ENCODE measurements at regions not wholly inside any gene's neighbourhood (a gene's known extent, or its start where the extent isn't known, plus 50 kb on each side); places are given as distances from the start of the nearest gene placed in this dataset.

- H3K9me3 Mint-ChIP-seq: peaks cover 9% of the 10 kb centered on the region
- H3K4me1 Mint-ChIP-seq: peaks cover 24% of the 10 kb centered on the region
- no peak overlapping the region for H3K4me3 Mint-ChIP-seq
- TF ChIP-seq, protein P1, sequence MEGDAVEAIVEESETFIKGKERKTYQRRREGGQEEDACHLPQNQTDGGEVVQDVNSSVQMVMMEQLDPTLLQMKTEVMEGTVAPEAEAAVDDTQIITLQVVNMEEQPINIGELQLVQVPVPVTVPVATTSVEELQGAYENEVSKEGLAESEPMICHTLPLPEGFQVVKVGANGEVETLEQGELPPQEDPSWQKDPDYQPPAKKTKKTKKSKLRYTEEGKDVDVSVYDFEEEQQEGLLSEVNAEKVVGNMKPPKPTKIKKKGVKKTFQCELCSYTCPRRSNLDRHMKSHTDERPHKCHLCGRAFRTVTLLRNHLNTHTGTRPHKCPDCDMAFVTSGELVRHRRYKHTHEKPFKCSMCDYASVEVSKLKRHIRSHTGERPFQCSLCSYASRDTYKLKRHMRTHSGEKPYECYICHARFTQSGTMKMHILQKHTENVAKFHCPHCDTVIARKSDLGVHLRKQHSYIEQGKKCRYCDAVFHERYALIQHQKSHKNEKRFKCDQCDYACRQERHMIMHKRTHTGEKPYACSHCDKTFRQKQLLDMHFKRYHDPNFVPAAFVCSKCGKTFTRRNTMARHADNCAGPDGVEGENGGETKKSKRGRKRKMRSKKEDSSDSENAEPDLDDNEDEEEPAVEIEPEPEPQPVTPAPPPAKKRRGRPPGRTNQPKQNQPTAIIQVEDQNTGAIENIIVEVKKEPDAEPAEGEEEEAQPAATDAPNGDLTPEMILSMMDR (IDR thresholded peaks at IDR 0.05): no peak
- peaks cover 13% of the 10 kb centered on the region for H3K27me3 Mint-ChIP-seq (ENCODE audit: low read depth, poor library complexity)
- H3K27ac Mint-ChIP-seq: no peak overlapping the region
- no peak for DNase-seq
- H3K36me3 Mint-ChIP-seq (ENCODE audit: low read depth): no peaks in the 10 kb centered on the region
These were observed 457.4 kb upstream of the CDH4 start for GRCh38 chr20:60794674-60795073.

DNA sequence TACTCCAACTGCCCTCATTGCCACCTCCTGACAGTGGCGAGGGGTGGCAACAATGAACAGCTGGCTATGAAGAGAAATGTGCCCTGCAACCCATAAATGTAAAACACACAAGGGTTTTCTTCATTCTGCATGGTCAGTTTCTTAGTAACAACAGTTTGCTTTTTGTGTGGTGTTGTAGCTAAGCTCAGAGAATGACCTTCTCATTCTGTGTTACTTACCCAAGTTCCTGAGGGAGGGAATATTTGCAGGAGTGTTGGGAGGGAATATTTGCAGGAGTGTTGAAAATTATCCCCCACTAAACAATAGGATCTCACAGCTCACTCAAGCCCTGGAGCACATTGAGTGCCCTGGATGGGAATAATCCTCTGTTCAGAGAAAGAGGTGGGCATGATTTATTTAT lies 456.4 kb upstream of the CDH4 start:
- Mint-ChIP-seq H3K27me3 (ENCODE audit: low read depth, poor library complexity) (peaks cover 13% of the 10 kb centered on the region), H3K4me3 (no peak overlapping the region), H3K4me1 (peaks cover 24% of the 10 kb centered on the region), H3K36me3 (ENCODE audit: low read depth) (no peaks in the 10 kb centered on the region), H3K27ac (no peak overlapping the region), H3K9me3 (peaks cover 17% of the 10 kb centered on the region)
- TF ChIP-seq, protein P1 (IDR thresholded peaks at IDR 0.05): no peak
- DNase-seq: no peak

GRCh38 chr20:60800185-60800584 lies 451.9 kb upstream of the CDH4 start:
- TF ChIP-seq, protein P1 (IDR thresholded peaks at IDR 0.05): no peak
- Mint-ChIP-seq H3K4me1 (peaks cover 39% of the 10 kb centered on the region), H3K27ac (no peak overlapping the region), H3K27me3 (ENCODE audit: low read depth, poor library complexity) (no peaks in the 10 kb centered on the region), H3K9me3 (peaks cover 25% of the 10 kb centered on the region), H3K4me3 (no peak overlapping the region), H3K36me3 (ENCODE audit: low read depth) (no peaks in the 10 kb centered on the region)
- no peak for DNase-seq

DNA sequence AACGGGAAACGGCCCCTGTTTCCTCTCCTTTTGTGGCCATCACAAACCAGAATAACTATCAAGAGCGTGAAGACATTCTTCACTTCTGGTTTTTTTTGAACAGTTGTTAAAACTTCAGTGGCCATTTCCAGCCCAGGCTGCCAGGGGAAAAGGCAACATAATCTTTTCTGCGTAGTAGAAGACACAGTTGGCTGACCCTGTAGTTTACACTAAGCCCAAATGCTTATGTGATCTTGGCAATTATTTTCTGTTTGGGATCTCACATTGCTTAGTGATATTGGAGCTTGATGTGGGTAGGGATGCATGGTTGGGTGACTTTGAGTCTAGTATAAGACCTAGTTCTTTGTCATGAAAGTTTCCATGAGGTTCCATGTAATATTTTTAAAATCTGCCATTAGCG lies 449.4 kb upstream of the CDH4 start:
- H3K27ac Mint-ChIP-seq: no peak overlapping the region
- DNase-seq: no peak
- H3K36me3 Mint-ChIP-seq (ENCODE audit: low read depth): no peaks in the 10 kb centered on the region
- no peak overlapping the region for H3K4me3 Mint-ChIP-seq
- H3K27me3 Mint-ChIP-seq (ENCODE audit: low read depth, poor library complexity): no peaks in the 10 kb centered on the region
- peaks cover 31% of the 10 kb centered on the region for H3K4me1 Mint-ChIP-seq
- TF ChIP-seq, protein P1 (IDR thresholded peaks at IDR 0.05): no peak
- peaks cover 24% of the 10 kb centered on the region for H3K9me3 Mint-ChIP-seq

GRCh38 chr20:60803335-60804055 lies 448.6 kb upstream of the CDH4 start:
- DNase-seq: no peak
- no peaks in the 10 kb centered on the region for H3K27me3 Mint-ChIP-seq (ENCODE audit: low read depth, poor library complexity)

More at GRCh38 chr20:60803335-60804055, 448.6 kb upstream of the CDH4 start:
- Mint-ChIP-seq H3K4me3 (no peak overlapping the region), H3K4me1 (peaks cover 28% of the 10 kb centered on the region), H3K27ac (no peak overlapping the region), H3K36me3 (ENCODE audit: low read depth) (no peaks in the 10 kb centered on the region), H3K9me3 (peaks cover 19% of the 10 kb centered on the region)
- TF ChIP-seq, protein P1 (IDR thresholded peaks at IDR 0.05): no peak
